H7 (cell line): ENCODE measurements at regions not wholly inside any gene's neighbourhood (a gene's known extent, or its start where the extent isn't known, plus 50 kb on each side); places are given as distances from the start of the nearest gene placed in this dataset.
A peak's percentile ranks its signal among the peaks of the same experiment; 100 is the strongest.
"Not testable (repeated sequence)": the region's sequence is repeated elsewhere in the genome, so short reads cannot be mapped to it uniquely, and the experiment has no call there.

Experiments used
- DNase-seq: peaks from one replicate; pipeline ENCODE4 v3.0.0; 2012
- H3K27me3 ChIP-seq: 2 replicates; pipeline ENCODE4 v1.6.0; 2011; ENCODE audit warnings: mild to moderate bottlenecking, low read length; ENCODE audit not compliant: control insufficient read depth, insufficient read depth
- H3K36me3 ChIP-seq: replicated peaks from 2 replicates; pipeline ENCODE4 v1.5.1; 2011; ENCODE audit warnings: low read length; ENCODE audit not compliant: control insufficient read depth, insufficient read depth
- H3K4me3 ChIP-seq: 2 replicates; pipeline ENCODE4 v1.5.1; 2011; ENCODE audit warnings: low read depth, mild to moderate bottlenecking, control low read depth, low read length, moderate library complexity; ENCODE audit not compliant: insufficient read depth

GRCh38 chr22:25389541-25389919, 170.1 kb downstream of the CRYBB2 start:
- Histone ChIP-seq H3K4me3 (no peak overlapping the region), H3K27me3 (no peaks in the 10 kb centered on the region), H3K36me3 (no peaks in the 10 kb centered on the region)
- DNase-seq = no peak

GRCh38 chr22:25390297-25391240, 171.1 kb downstream of the CRYBB2 start:
- no peaks in the 10 kb centered on the region for H3K36me3 ChIP-seq
- DNase-seq = no peak
- no peak overlapping the region for H3K4me3 ChIP-seq
- no peaks in the 10 kb centered on the region for H3K27me3 ChIP-seq

- DNase-seq = no peak
- Histone ChIP-seq H3K36me3 (no peaks in the 10 kb centered on the region), H3K27me3 (no peaks in the 10 kb centered on the region), H3K4me3 (no peak overlapping the region)
Observed at GRCh38 chr22:25392584-25392983, 171.9 kb upstream of the GRK3 start.

- Histone ChIP-seq H3K4me3 (no peak overlapping the region), H3K27me3 (no peaks in the 10 kb centered on the region), H3K36me3 (no peaks in the 10 kb centered on the region)
- peak; percentile 32 for DNase-seq
Observed at GRCh38 chr22:25393121-25393805, 171.2 kb upstream of the GRK3 start.

GRCh38 chr22:25395468-25395867, 169.0 kb upstream of the GRK3 start:
- DNase-seq = peak; percentile 38
- H3K27me3 ChIP-seq = no peaks in the 10 kb centered on the region
- H3K36me3 ChIP-seq = no peaks in the 10 kb centered on the region
- no peak overlapping the region for H3K4me3 ChIP-seq

- peak; percentile 18 for DNase-seq
- H3K4me3 ChIP-seq = no peak overlapping the region
- no peaks in the 10 kb centered on the region for H3K36me3 ChIP-seq
- no peaks in the 10 kb centered on the region for H3K27me3 ChIP-seq
Observed at GRCh38 chr22:25395915-25396314, 168.6 kb upstream of the GRK3 start.

GRCh38 chr22:25396615-25397200, 167.8 kb upstream of the GRK3 start:
- no peaks in the 10 kb centered on the region for H3K27me3 ChIP-seq
- DNase-seq = peak; percentile 10

GRCh38 chr22:25397616-25398015, 166.9 kb upstream of the GRK3 start:
- Histone ChIP-seq H3K36me3 (no peaks in the 10 kb centered on the region), H3K27me3 (no peaks in the 10 kb centered on the region), H3K4me3 (no peak overlapping the region)
- peak; percentile 2 for DNase-seq

More at GRCh38 chr22:25396615-25397200, 167.8 kb upstream of the GRK3 start:
- H3K36me3 ChIP-seq = no peaks in the 10 kb centered on the region
- H3K4me3 ChIP-seq = no peak overlapping the region

- DNase-seq, H3K27me3 ChIP-seq, H3K36me3 ChIP-seq, H3K4me3 ChIP-seq: not testable (repeated sequence)
Observed at GRCh38 chr22:25398591-25399062, 165.8 kb upstream of the GRK3 start.

GRCh38 chr22:25399649-25400151, 164.8 kb upstream of the GRK3 start:
- no peak overlapping the region for H3K4me3 ChIP-seq
- H3K36me3 ChIP-seq = no peaks in the 10 kb centered on the region
- H3K27me3 ChIP-seq = no peaks in the 10 kb centered on the region
- DNase-seq = peak; percentile 38

- no peaks in the 10 kb centered on the region for H3K36me3 ChIP-seq
- DNase-seq = no peak
- no peak overlapping the region for H3K4me3 ChIP-seq
- no peaks in the 10 kb centered on the region for H3K27me3 ChIP-seq
Observed at GRCh38 chr22:25402160-25402500, 162.3 kb upstream of the GRK3 start.

GRCh38 chr22:25402501-25403283, 161.8 kb upstream of the GRK3 start:
- H3K27me3 ChIP-seq = no peaks in the 10 kb centered on the region
- H3K4me3 ChIP-seq = no peak overlapping the region
- DNase-seq = peak; percentile 46
- H3K36me3 ChIP-seq = no peaks in the 10 kb centered on the region

GRCh38 chr22:25403284-25403810, 161.1 kb upstream of the GRK3 start:
- Histone ChIP-seq H3K4me3 (peak overlapping the region; percentile 70), H3K36me3 (no peaks in the 10 kb centered on the region), H3K27me3 (no peaks in the 10 kb centered on the region)
- DNase-seq = no peak
